ENCODE measurements at regions not wholly inside any gene's neighbourhood (a gene's known extent, or its start where the extent isn't known, plus 50 kb on each side); places are given as distances from the start of the nearest gene placed in this dataset.

GRCh38 chr10:69684020-69684980 is 54.3 kb downstream of the FAM241B start:
- Histone ChIP-seq H3K27me3 (replicated peaks) (peaks cover 21% of the 10 kb centered on the region), H3K9me3 (replicated peaks) (no peaks in the 10 kb centered on the region), H3K36me3 (no peaks in the 10 kb centered on the region), H3K27ac (no peak overlapping the region), H3K4me1 (replicated peaks) (no peaks in the 10 kb centered on the region), H3K4me3 (no peak overlapping the region)
- DNase-seq (ENCODE audit: low read depth in 1 of 2, low spot score in 2 of 2): no peak

- no peaks in the 10 kb centered on the region for H3K36me3 ChIP-seq
- H3K4me3 ChIP-seq: no peak overlapping the region
- peaks cover 16% of the 10 kb centered on the region for H3K27me3 ChIP-seq (replicated peaks)
- H3K9me3 ChIP-seq (replicated peaks): no peaks in the 10 kb centered on the region
- DNase-seq (ENCODE audit: low read depth in 1 of 2, low spot score in 2 of 2): no peak
- H3K4me1 ChIP-seq (replicated peaks): no peaks in the 10 kb centered on the region
- H3K27ac ChIP-seq: no peak overlapping the region
These were observed 54.9 kb downstream of the FAM241B start for GRCh38 chr10:69684981-69685353.

GRCh38 chr10:69685426-69685801 is 55.4 kb downstream of the FAM241B start:
- H3K36me3 ChIP-seq: no peaks in the 10 kb centered on the region
- DNase-seq (ENCODE audit: low read depth in 1 of 2, low spot score in 2 of 2): no peak
- no peaks in the 10 kb centered on the region for H3K4me1 ChIP-seq (replicated peaks)
- H3K27ac ChIP-seq: no peak overlapping the region
- peaks cover 12% of the 10 kb centered on the region for H3K27me3 ChIP-seq (replicated peaks)
- no peaks in the 10 kb centered on the region for H3K9me3 ChIP-seq (replicated peaks)
- H3K4me3 ChIP-seq: no peak overlapping the region

- peaks cover 6% of the 10 kb centered on the region; the same call in 1 of the 2 replicates for H3K27me3 ChIP-seq (replicated peaks)
- no peak for DNase-seq (ENCODE audit: low read depth in 1 of 2, low spot score in 2 of 2)
These were observed 55.9 kb downstream of the FAM241B start for GRCh38 chr10:69685802-69686585.

GRCh38 chr10:69686866-69687265 is 56.8 kb downstream of the FAM241B start:
- no peak overlapping the region for H3K4me3 ChIP-seq
- H3K27me3 ChIP-seq (replicated peaks): peaks cover 2% of the 10 kb centered on the region; the same call in 1 of the 2 replicates
- H3K4me1 ChIP-seq (replicated peaks): no peaks in the 10 kb centered on the region
- no peaks in the 10 kb centered on the region for H3K9me3 ChIP-seq (replicated peaks)
- no peak overlapping the region for H3K27ac ChIP-seq
- no peak for DNase-seq (ENCODE audit: low read depth in 1 of 2, low spot score in 2 of 2)
- H3K36me3 ChIP-seq: no peaks in the 10 kb centered on the region

More at GRCh38 chr10:69685802-69686585, 55.9 kb downstream of the FAM241B start:
- H3K36me3 ChIP-seq: no peaks in the 10 kb centered on the region
- H3K4me3 ChIP-seq: no peak overlapping the region
- H3K27ac ChIP-seq: no peak overlapping the region
- no peaks in the 10 kb centered on the region for H3K9me3 ChIP-seq (replicated peaks)
- H3K4me1 ChIP-seq (replicated peaks): no peaks in the 10 kb centered on the region

GRCh38 chr10:69687426-69687825 is 57.4 kb downstream of the FAM241B start:
- Histone ChIP-seq H3K9me3 (replicated peaks) (no peaks in the 10 kb centered on the region), H3K27me3 (replicated peaks) (no peaks in the 10 kb centered on the region; the same call in 1 of the 2 replicates), H3K4me1 (replicated peaks) (no peaks in the 10 kb centered on the region), H3K4me3 (no peak overlapping the region), H3K36me3 (no peaks in the 10 kb centered on the region), H3K27ac (no peak overlapping the region)
- DNase-seq (ENCODE audit: low read depth in 1 of 2, low spot score in 2 of 2): no peak

- no peak overlapping the region for H3K27ac ChIP-seq
- no peak for DNase-seq (ENCODE audit: low read depth in 1 of 2, low spot score in 2 of 2)
- H3K9me3 ChIP-seq (replicated peaks): no peaks in the 10 kb centered on the region
- no peaks in the 10 kb centered on the region for H3K36me3 ChIP-seq
- no peaks in the 10 kb centered on the region for H3K4me1 ChIP-seq (replicated peaks)
- no peak overlapping the region for H3K4me3 ChIP-seq
- H3K27me3 ChIP-seq (replicated peaks): no peaks in the 10 kb centered on the region; the same call in 1 of the 2 replicates
These were observed 62.2 kb downstream of the FAM241B start for GRCh38 chr10:69692267-69692666.

GRCh38 chr10:69692891-69693290 is 62.8 kb downstream of the FAM241B start:
- Histone ChIP-seq H3K36me3 (no peaks in the 10 kb centered on the region), H3K4me3 (no peak overlapping the region), H3K27ac (no peak overlapping the region), H3K27me3 (replicated peaks) (no peaks in the 10 kb centered on the region; the same call in 1 of the 2 replicates), H3K9me3 (replicated peaks) (no peaks in the 10 kb centered on the region), H3K4me1 (replicated peaks) (no peaks in the 10 kb centered on the region)
- DNase-seq (ENCODE audit: low read depth in 1 of 2, low spot score in 2 of 2): no peak

- Histone ChIP-seq H3K4me3 (no peak overlapping the region), H3K9me3 (replicated peaks) (no peaks in the 10 kb centered on the region), H3K27me3 (replicated peaks) (no peaks in the 10 kb centered on the region), H3K4me1 (replicated peaks) (no peaks in the 10 kb centered on the region), H3K27ac (no peak overlapping the region), H3K36me3 (no peaks in the 10 kb centered on the region)
- no peak for DNase-seq (ENCODE audit: low read depth in 1 of 2, low spot score in 2 of 2)
These were observed 63.8 kb downstream of the FAM241B start for GRCh38 chr10:69693886-69694285.

- no peaks in the 10 kb centered on the region for H3K36me3 ChIP-seq
- H3K27me3 ChIP-seq (replicated peaks): no peaks in the 10 kb centered on the region
- no peak overlapping the region for H3K4me3 ChIP-seq
- DNase-seq (ENCODE audit: low read depth in 1 of 2, low spot score in 2 of 2): peak; percentile 51 to 69
- no peaks in the 10 kb centered on the region for H3K9me3 ChIP-seq (replicated peaks)
- H3K4me1 ChIP-seq (replicated peaks): no peaks in the 10 kb centered on the region
- no peak overlapping the region for H3K27ac ChIP-seq
These were observed 66.2 kb downstream of the FAM241B start for GRCh38 chr10:69696073-69696731.

- H3K4me1 ChIP-seq (replicated peaks): no peaks in the 10 kb centered on the region
- DNase-seq (ENCODE audit: low read depth in 1 of 2, low spot score in 2 of 2): no peak
- no peaks in the 10 kb centered on the region for H3K9me3 ChIP-seq (replicated peaks)
- no peak overlapping the region for H3K27ac ChIP-seq
- H3K27me3 ChIP-seq (replicated peaks): no peaks in the 10 kb centered on the region
- H3K36me3 ChIP-seq: no peaks in the 10 kb centered on the region
- H3K4me3 ChIP-seq: no peak overlapping the region
These were observed 67.0 kb downstream of the FAM241B start for GRCh38 chr10:69697006-69697405.

GRCh38 chr10:69703256-69703655 is 73.2 kb downstream of the FAM241B start:
- DNase-seq (ENCODE audit: low read depth in 1 of 2, low spot score in 2 of 2): no peak
- Histone ChIP-seq H3K27me3 (replicated peaks) (no peaks in the 10 kb centered on the region), H3K27ac (peak overlapping the region; percentile 86), H3K9me3 (replicated peaks) (peaks cover 3% of the 10 kb centered on the region), H3K36me3 (no peaks in the 10 kb centered on the region), H3K4me3 (no peak overlapping the region), H3K4me1 (replicated peaks) (peaks cover 19% of the 10 kb centered on the region)

- Histone ChIP-seq H3K4me1 (replicated peaks) (peaks cover 19% of the 10 kb centered on the region), H3K36me3 (no peaks in the 10 kb centered on the region), H3K27me3 (replicated peaks) (no peaks in the 10 kb centered on the region), H3K4me3 (no peak overlapping the region), H3K9me3 (replicated peaks) (peaks cover 3% of the 10 kb centered on the region), H3K27ac (peak overlapping the region; percentile 86)
- peak in 1 of 2 experiments; percentile 87 for DNase-seq (ENCODE audit: low read depth in 1 of 2, low spot score in 2 of 2)
These were observed 74.0 kb downstream of the FAM241B start for GRCh38 chr10:69703766-69704630.

Measured in SJSA1 (cell line).